HCT116 (cell line): ENCODE measurements at regions not wholly inside any gene's neighbourhood (a gene's known extent, or its start where the extent isn't known, plus 50 kb on each side); places are given as distances from the start of the nearest gene placed in this dataset.

Experiments
- ATAC-seq: fragments of 200-7000 bp; cut with Tn5 transposase; 2 replicates; pipeline ENCODE4 v1.9.1; 2020; ENCODE audit warnings: mild to moderate bottlenecking, moderate library complexity
- BruUV-seq: library from RNA; stranded (reverse); fragments of 400-500 nt; replicated peaks from 2 replicates; lab custom pipeline; 2021; lab: Mats Ljungman, UMichigan
- CTCF ChIA-PET: fragments of 300-600 bp; sonication (Branson Sonifier 250); formaldehyde crosslinking; loops from one replicate; lab custom pipeline; 2021; ENCODE audit warnings: antibody characterized with exemption; lab: Charles Lee
- POLR2A ChIA-PET: fragments of 300-600, 350-600 bp; sonication (Branson Sonifier 250); formaldehyde crosslinking; loops from one replicate; lab custom pipeline; 2021; ENCODE audit warnings: antibody characterized with exemption; lab: Charles Lee
- RAD21 ChIA-PET, 2 experiments: fragments of 300-600 bp; sonication (Branson Sonifier 250); formaldehyde crosslinking; loops; one replicate each; lab custom pipeline; 2023; ENCODE audit warnings: low total read pairs in 2 of 2; ENCODE audit not compliant: uncharacterized antibody in 2 of 2, unreplicated experiment in 2 of 2, low non-redundant PET in 1 of 2; lab: Charles Lee
- DNase-seq: peaks from one replicate; pipeline ENCODE4 v3.0.0-alpha.2; 2010; ENCODE audit warnings: low read depth, low spot score
- H2AFZ ChIP-seq: fragments of 200-600 bp; shearing (Covaris generic), sonication (generic); 2 replicates; pipeline ENCODE4 v1.6.1; 2017; ENCODE audit warnings: low read depth, mixed run types, mixed read lengths, antibody characterized with exemption, low read length; ENCODE audit not compliant: poor library complexity, severe bottlenecking
- H3K27ac ChIP-seq: 2 replicates; pipeline ENCODE4 v1.5.1; 2012; ENCODE audit warnings: low read depth, low read length
- H3K27me3 ChIP-seq: fragments of 200-600 bp; sonication (generic); 2 replicates; pipeline ENCODE4 v1.6.1; 2016; ENCODE audit warnings: mixed run types, low read length, mixed read lengths; ENCODE audit not compliant: insufficient read depth
- H3K36me3 ChIP-seq, 2 experiments: fragments of 200-500 bp in 1 of 2; fragments of 200-600 bp in 1 of 2; sonication (Bioruptor generic) in 1 of 2; sonication (generic) in 1 of 2; 2 replicates each; pipeline versions ENCODE4 v1.5.1 to v1.6.1; 2014 to 2016; ENCODE audit warnings: low read length in 2 of 2, inconsistent platforms in 1 of 2, mixed read lengths in 1 of 2, mixed run types in 1 of 2; ENCODE audit not compliant: insufficient read depth in 2 of 2, control insufficient read depth in 1 of 2
- H3K4me1 ChIP-seq, 2 experiments: fragments of 200-600 bp in 1 of 2; sonication (generic) in 1 of 2; 2 replicates each; pipeline versions ENCODE4 v1.5.1 to v1.6.1; 2012 to 2017; ENCODE audit warnings: low read length in 2 of 2, inconsistent platforms in 1 of 2, mild to moderate bottlenecking in 1 of 2, mixed read lengths in 1 of 2, mixed run types in 1 of 2, moderate library complexity in 1 of 2; ENCODE audit not compliant: insufficient read depth in 2 of 2, control insufficient read depth in 1 of 2
- H3K4me2 ChIP-seq: fragments of 200-600 bp; sonication (generic); 2 replicates; pipeline ENCODE4 v1.6.1; 2017; ENCODE audit warnings: mixed run types, low read length, mixed read lengths
- H3K4me3 ChIP-seq, 2 experiments: fragments of 200-600 bp in 1 of 2; sonication (generic) in 1 of 2; replicated peaks in 1 of 2; 2 replicates each; pipeline ENCODE4 v1.5.1; 2011 to 2016; ENCODE audit warnings: low read length in 2 of 2, control low read depth in 1 of 2, low read depth in 1 of 2, mild to moderate bottlenecking in 1 of 2, mixed read lengths in 1 of 2, mixed run types in 1 of 2
- H3K79me2 ChIP-seq: fragments of 200-600 bp; sonication (generic); 2 replicates; pipeline ENCODE4 v1.6.1; 2017; ENCODE audit warnings: mild to moderate bottlenecking, mixed run types, low read length, moderate library complexity, mixed read lengths; ENCODE audit not compliant: insufficient read depth
- H3K9ac ChIP-seq: fragments of 200-600 bp; sonication (generic); 2 replicates; pipeline ENCODE4 v1.6.1; 2016; ENCODE audit warnings: low read length, mixed read lengths
- H3K9me2 ChIP-seq: fragments of 200-600 bp; sonication (generic), shearing (Covaris generic); 2 replicates; pipeline ENCODE4 v1.6.1; 2017; ENCODE audit warnings: mixed run types, mild to moderate bottlenecking, moderate library complexity; ENCODE audit not compliant: insufficient read depth
- H3K9me3 ChIP-seq, 2 experiments: fragments of 200-500 bp in 1 of 2; fragments of 200-600 bp in 1 of 2; sonication (Bioruptor generic) in 1 of 2; sonication (generic) in 1 of 2; 2 replicates each; pipeline ENCODE4 v1.6.1; 2014 to 2017; ENCODE audit warnings: low read length in 2 of 2, mixed read lengths in 2 of 2, inconsistent platforms in 1 of 2, low read depth in 1 of 2, mild to moderate bottlenecking in 1 of 2, mixed run types in 1 of 2, moderate library complexity in 1 of 2; ENCODE audit not compliant: control insufficient read depth in 1 of 2, insufficient read depth in 1 of 2
- H4K20me1 ChIP-seq: fragments of 200-600 bp; sonication (generic), shearing (Covaris generic); 2 replicates; pipeline ENCODE4 v1.6.1; 2017; ENCODE audit warnings: mixed run types, mild to moderate bottlenecking, moderate library complexity; ENCODE audit not compliant: insufficient read depth
- ATF3 ChIP-seq: IDR thresholded peaks from 2 replicates; pipeline ENCODE4 v1.6.1; 2012
- CBX3 ChIP-seq: IDR thresholded peaks from 2 replicates; pipeline ENCODE4 v1.6.1; 2012; ENCODE audit warnings: low read depth
- CEBPB ChIP-seq: IDR thresholded peaks from 2 replicates; pipeline ENCODE4 v1.6.1; 2012; ENCODE audit warnings: low read depth
- EGR1 ChIP-seq: IDR thresholded peaks from 2 replicates; pipeline ENCODE4 v1.6.1; 2012; ENCODE audit warnings: low read depth
- ELF1 ChIP-seq: IDR thresholded peaks from 2 replicates; pipeline ENCODE4 v1.6.1; 2012; ENCODE audit warnings: low read depth, borderline replicate concordance
- EZH2 ChIP-seq: fragments of 200-600 bp; sonication (generic); IDR thresholded peaks from 2 replicates; pipeline ENCODE4 v1.6.1; 2017; ENCODE audit warnings: antibody characterized with exemption, mixed run types
- FOSL1 ChIP-seq: IDR thresholded peaks from 2 replicates; pipeline ENCODE4 v1.6.1; 2012; ENCODE audit warnings: low read depth
- JUND ChIP-seq: IDR thresholded peaks from 2 replicates; pipeline ENCODE4 v1.6.1; 2012
- POLR2A ChIP-seq: IDR thresholded peaks from 2 replicates; pipeline ENCODE4 v1.7.0; 2011; ENCODE audit warnings: borderline replicate concordance; ENCODE audit not compliant: insufficient read depth, insufficient read length; ENCODE audit errors: extremely low read depth
- RAD21 ChIP-seq: IDR thresholded peaks from 2 replicates; pipeline ENCODE4 v1.6.1; 2012; ENCODE audit warnings: low read depth, mild to moderate bottlenecking
- SRF ChIP-seq: IDR thresholded peaks from 2 replicates; pipeline ENCODE4 v1.6.1; 2012; ENCODE audit warnings: low read depth
- TCF7L2 ChIP-seq: IDR thresholded peaks from 2 replicates; pipeline ENCODE4 v1.7.0; 2011; ENCODE audit warnings: borderline replicate concordance, inconsistent platforms; ENCODE audit not compliant: insufficient read depth, insufficient read length; ENCODE audit errors: extremely low read depth
- YY1 ChIP-seq: IDR thresholded peaks from 2 replicates; pipeline ENCODE4 v1.6.1; 2011; ENCODE audit warnings: low read length, low read depth, moderate library complexity, mild to moderate bottlenecking; ENCODE audit not compliant: insufficient replicate concordance; ENCODE audit errors: extremely low read depth
- ZBTB33 ChIP-seq: IDR thresholded peaks from 2 replicates; pipeline ENCODE4 v1.6.1; 2011; ENCODE audit warnings: mild to moderate bottlenecking, low read length, moderate library complexity; ENCODE audit not compliant: insufficient replicate concordance; ENCODE audit errors: extremely low read depth
- ZFX ChIP-seq: fragments of 450-650 bp; IDR thresholded peaks from 2 replicates; pipeline ENCODE4 v1.6.1; 2017
- ZNF274 ChIP-seq: fragments of 200-500 bp; sonication (Bioruptor generic); IDR thresholded peaks from 2 replicates; pipeline ENCODE4 v1.6.1; 2014; ENCODE audit warnings: mild to moderate bottlenecking, low read depth, low read length, inconsistent platforms
- intact Hi-C: fragments of 100-400 bp; cut with micrococcal nuclease; formaldehyde crosslinking; loops from 2 replicates; pipeline ENCODE4 v1.10.0; 2022
- TF ChIP-seq, protein P1 (sequence below): IDR thresholded peaks from 2 replicates; pipeline ENCODE4 v1.6.1; 2012
- TF ChIP-seq, protein P2 (sequence below), 3 experiments: fragments of 200-600 bp in 1 of 3; sonication (generic) in 1 of 3; IDR thresholded peaks in 2 of 3; conservative IDR thresholded peaks in 1 of 3; 2 replicates each; pipeline ENCODE4 v1.5.1; 2012 to 2017; ENCODE audit warnings: low read depth in 2 of 3, low read length in 2 of 3, antibody characterized with exemption in 1 of 3, borderline replicate concordance in 1 of 3, control low read depth in 1 of 3, mild to moderate bottlenecking in 1 of 3, mixed read lengths in 1 of 3, mixed run types in 1 of 3, moderate library complexity in 1 of 3; ENCODE audit not compliant: insufficient read depth in 1 of 3

DNA sequence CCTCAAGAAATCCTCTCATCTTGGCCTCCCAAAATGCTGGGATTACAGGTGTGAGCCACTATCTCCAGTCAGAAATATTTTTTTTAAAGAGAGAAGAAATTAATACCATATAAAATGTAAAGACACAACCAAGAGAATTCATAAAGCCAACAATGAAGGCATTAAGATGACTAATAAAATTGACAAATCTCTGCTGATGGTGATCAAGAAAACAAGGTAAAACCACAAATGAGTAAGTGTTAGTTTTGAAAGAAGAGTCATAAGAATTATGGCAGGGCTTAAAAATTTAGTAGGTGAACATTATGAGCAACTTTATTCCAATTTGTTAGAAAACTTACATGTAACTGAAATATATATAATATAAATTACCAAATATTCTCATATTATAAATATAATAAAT lies 752.8 kb upstream of the CELF4 start:
- ATAC-seq (no peak), DNase-seq (no peak)
- no peaks in the 10 kb centered on the region for H3K4me1 ChIP-seq
- no peaks in the 10 kb centered on the region for H3K36me3 ChIP-seq
- H3K27ac ChIP-seq: no peak overlapping the region
- H3K79me2 ChIP-seq: no peaks in the 10 kb centered on the region
- no peak for TF ChIP-seq ZFX
- TF ChIP-seq EGR1: no peak
- TF ChIP-seq JUND: no peak
- TF ChIP-seq, protein P1, sequence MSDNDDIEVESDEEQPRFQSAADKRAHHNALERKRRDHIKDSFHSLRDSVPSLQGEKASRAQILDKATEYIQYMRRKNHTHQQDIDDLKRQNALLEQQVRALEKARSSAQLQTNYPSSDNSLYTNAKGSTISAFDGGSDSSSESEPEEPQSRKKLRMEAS: no peak
- TF ChIP-seq ELF1: no peak
- no peak for TF ChIP-seq TCF7L2
- TF ChIP-seq CEBPB: no peak
- TF ChIP-seq ZNF274: no peak
- TF ChIP-seq CBX3: no peak
- ChIA-PET CTCF (no interaction called here), RAD21 (no interaction called here), POLR2A (no interaction called here)
- H3K4me3 ChIP-seq: no peak overlapping the region
- H3K9me2 ChIP-seq: no peaks in the 10 kb centered on the region
- no peaks in the 10 kb centered on the region for H3K27me3 ChIP-seq
- no peak overlapping the region for H3K9ac ChIP-seq
- no peak overlapping the region for H2AFZ ChIP-seq
- H4K20me1 ChIP-seq: no peaks in the 10 kb centered on the region
- no peak overlapping the region for H3K4me2 ChIP-seq
- intact Hi-C loops: no loop called here
- H3K9me3 ChIP-seq: peaks cover 4 to 10% of the 10 kb centered on the region in 2 experiments; a peak in 2 of 4 replicates
- BruUV-seq: no TSS peak

- POLR2A ChIA-PET: no interaction called here
- RAD21 ChIA-PET: no interaction called here
- Histone ChIP-seq H2AFZ (no peak overlapping the region), H3K79me2 (no peaks in the 10 kb centered on the region), H3K4me1 (no peaks in the 10 kb centered on the region), H3K27me3 (no peaks in the 10 kb centered on the region), H3K27ac (no peak overlapping the region), H4K20me1 (no peaks in the 10 kb centered on the region), H3K4me3 (no peak overlapping the region), H3K9me3 (peaks cover 6 to 9% of the 10 kb centered on the region in 2 experiments; a peak in 3 of 4 replicates), H3K9me2 (no peaks in the 10 kb centered on the region), H3K4me2 (no peak overlapping the region), H3K36me3 (no peaks in the 10 kb centered on the region), H3K9ac (no peak overlapping the region)
- BruUV-seq: no TSS peak
- ATAC-seq: no peak
- DNase-seq: no peak
- CTCF ChIA-PET: no interaction called here
- intact Hi-C loops: no loop called here
- TF ChIP-seq, protein P1: no peak
- TF ChIP-seq SRF (no peak), YY1 (no peak), EZH2 (no peak), POLR2A (no peak), RAD21 (no peak), EGR1 (no peak), ATF3 (no peak), ZBTB33 (no peak), ZFX (no peak), CEBPB (no peak), FOSL1 (no peak), TCF7L2 (no peak)
- TF ChIP-seq, protein P2, sequence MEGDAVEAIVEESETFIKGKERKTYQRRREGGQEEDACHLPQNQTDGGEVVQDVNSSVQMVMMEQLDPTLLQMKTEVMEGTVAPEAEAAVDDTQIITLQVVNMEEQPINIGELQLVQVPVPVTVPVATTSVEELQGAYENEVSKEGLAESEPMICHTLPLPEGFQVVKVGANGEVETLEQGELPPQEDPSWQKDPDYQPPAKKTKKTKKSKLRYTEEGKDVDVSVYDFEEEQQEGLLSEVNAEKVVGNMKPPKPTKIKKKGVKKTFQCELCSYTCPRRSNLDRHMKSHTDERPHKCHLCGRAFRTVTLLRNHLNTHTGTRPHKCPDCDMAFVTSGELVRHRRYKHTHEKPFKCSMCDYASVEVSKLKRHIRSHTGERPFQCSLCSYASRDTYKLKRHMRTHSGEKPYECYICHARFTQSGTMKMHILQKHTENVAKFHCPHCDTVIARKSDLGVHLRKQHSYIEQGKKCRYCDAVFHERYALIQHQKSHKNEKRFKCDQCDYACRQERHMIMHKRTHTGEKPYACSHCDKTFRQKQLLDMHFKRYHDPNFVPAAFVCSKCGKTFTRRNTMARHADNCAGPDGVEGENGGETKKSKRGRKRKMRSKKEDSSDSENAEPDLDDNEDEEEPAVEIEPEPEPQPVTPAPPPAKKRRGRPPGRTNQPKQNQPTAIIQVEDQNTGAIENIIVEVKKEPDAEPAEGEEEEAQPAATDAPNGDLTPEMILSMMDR (IDR thresholded peaks at IDR 0.05 in 2 of 3, conservative IDR thresholded peaks at IDR 0.05 in 1 of 3; ENCODE audit: borderline replicate concordance in 1 of 3, insufficient read depth in 1 of 3, low read depth in 2 of 3, low read length in 2 of 3): no peak
Observed at GRCh38 chr18:38313831-38314230, 748.2 kb upstream of the CELF4 start.
